ENCODE measurements at regions not wholly inside any gene's neighbourhood (a gene's known extent, or its start where the extent isn't known, plus 50 kb on each side); places are given as distances from the start of the nearest gene placed in this dataset.
"Not testable (repeated sequence)": the region's sequence is repeated elsewhere in the genome, so short reads cannot be mapped to it uniquely, and the experiment has no call there.

- FAIRE-seq = no peak
Observed at GRCh38 chr7:81333536-81333935, 414.7 kb upstream of the SEMA3C start.

GRCh38 chr7:81333004-81333403, 414.2 kb upstream of the SEMA3C start:
- FAIRE-seq = no peak

GRCh38 chr7:81331061-81332018, 412.5 kb upstream of the SEMA3C start:
- FAIRE-seq = no peak

- no peak for FAIRE-seq
Observed at GRCh38 chr7:81330108-81330507, 411.3 kb upstream of the SEMA3C start.

- no peak for FAIRE-seq
Observed at GRCh38 chr7:81327468-81328266, 408.8 kb upstream of the SEMA3C start.

GRCh38 chr7:81321949-81322348, 403.1 kb upstream of the SEMA3C start:
- FAIRE-seq = no peak

- FAIRE-seq = no peak
Observed at GRCh38 chr7:81317741-81318140, 398.9 kb upstream of the SEMA3C start.

- FAIRE-seq = no peak
Observed at GRCh38 chr7:81308643-81309322, 389.9 kb upstream of the SEMA3C start.

- no peak for FAIRE-seq
Observed at GRCh38 chr7:81301815-81302214, 383.0 kb upstream of the SEMA3C start.

- no peak for FAIRE-seq
Observed at GRCh38 chr7:81300753-81301152, 381.9 kb upstream of the SEMA3C start.

GRCh38 chr7:81299711-81300110, 380.9 kb upstream of the SEMA3C start:
- no peak for FAIRE-seq

- FAIRE-seq = no peak
Observed at GRCh38 chr7:81298951-81299666, 380.3 kb upstream of the SEMA3C start.

- no peak for FAIRE-seq
Observed at GRCh38 chr7:81297317-81297716, 378.5 kb upstream of the SEMA3C start.

- no peak for FAIRE-seq
Observed at GRCh38 chr7:81296726-81297125, 377.9 kb upstream of the SEMA3C start.

- no peak for FAIRE-seq
Observed at GRCh38 chr7:81294897-81295515, 376.2 kb upstream of the SEMA3C start.

GRCh38 chr7:81293806-81294205, 375.0 kb upstream of the SEMA3C start:
- no peak for FAIRE-seq

- FAIRE-seq = not testable (repeated sequence)
Observed at GRCh38 chr7:81286754-81287153, 367.9 kb upstream of the SEMA3C start.

- FAIRE-seq = no peak
Observed at GRCh38 chr7:81285142-81285871, 366.5 kb upstream of the SEMA3C start.

- no peak for FAIRE-seq
Observed at GRCh38 chr7:81284576-81284975, 365.7 kb upstream of the SEMA3C start.

- no peak for FAIRE-seq
Observed at GRCh38 chr7:81280531-81280930, 361.7 kb upstream of the SEMA3C start.

- no peak for FAIRE-seq
Observed at GRCh38 chr7:81277691-81278090, 358.8 kb upstream of the SEMA3C start.
